ENCODE measurements at regions not wholly inside any gene's neighbourhood (a gene's known extent, or its start where the extent isn't known, plus 50 kb on each side); places are given as distances from the start of the nearest gene placed in this dataset.

- TF ChIP-seq, protein P1, sequence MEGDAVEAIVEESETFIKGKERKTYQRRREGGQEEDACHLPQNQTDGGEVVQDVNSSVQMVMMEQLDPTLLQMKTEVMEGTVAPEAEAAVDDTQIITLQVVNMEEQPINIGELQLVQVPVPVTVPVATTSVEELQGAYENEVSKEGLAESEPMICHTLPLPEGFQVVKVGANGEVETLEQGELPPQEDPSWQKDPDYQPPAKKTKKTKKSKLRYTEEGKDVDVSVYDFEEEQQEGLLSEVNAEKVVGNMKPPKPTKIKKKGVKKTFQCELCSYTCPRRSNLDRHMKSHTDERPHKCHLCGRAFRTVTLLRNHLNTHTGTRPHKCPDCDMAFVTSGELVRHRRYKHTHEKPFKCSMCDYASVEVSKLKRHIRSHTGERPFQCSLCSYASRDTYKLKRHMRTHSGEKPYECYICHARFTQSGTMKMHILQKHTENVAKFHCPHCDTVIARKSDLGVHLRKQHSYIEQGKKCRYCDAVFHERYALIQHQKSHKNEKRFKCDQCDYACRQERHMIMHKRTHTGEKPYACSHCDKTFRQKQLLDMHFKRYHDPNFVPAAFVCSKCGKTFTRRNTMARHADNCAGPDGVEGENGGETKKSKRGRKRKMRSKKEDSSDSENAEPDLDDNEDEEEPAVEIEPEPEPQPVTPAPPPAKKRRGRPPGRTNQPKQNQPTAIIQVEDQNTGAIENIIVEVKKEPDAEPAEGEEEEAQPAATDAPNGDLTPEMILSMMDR (conservative IDR thresholded peaks at IDR 0.05 in 1 of 2, IDR thresholded peaks at IDR 0.05 in 1 of 2; ENCODE audit: low read depth in 1 of 2, low read length in 2 of 2) = no peak
- no peak for TF ChIP-seq EZH2 (IDR thresholded peaks at IDR 0.05; ENCODE audit: low read length, missing control alignments)
Observed at GRCh38 chr9:16230731-16231130, 639.7 kb downstream of the BNC2 start.

All from fibroblast of lung (primary cell).